Transverse colon (tissue), 4 donors: ENCODE measurements at regions not wholly inside any gene's neighbourhood (a gene's known extent, or its start where the extent isn't known, plus 50 kb on each side); places are given as distances from the start of the nearest gene placed in this dataset.

ENCODE experiments used
- POLR2A ChIP-seq: fragments of 450-650 bp; IDR thresholded peaks from one replicate; pipeline ENCODE4 v1.6.1; 2016; ENCODE audit warnings: antibody characterized with exemption, mild to moderate bottlenecking, moderate library complexity
- POLR2AphosphoS5 ChIP-seq, 3 donors: sonication (generic); formaldehyde crosslinking; IDR thresholded peaks; one replicate each; pipeline ENCODE4 v1.6.1; 2016; ENCODE audit warnings: antibody characterized with exemption in 3 of 3
- TF ChIP-seq, protein P1 (sequence below), 5 experiments: fragments of 200-600 bp in 3 of 5; fragments of 450-650 bp in 2 of 5; sonication (generic) in 3 of 5; IDR thresholded peaks; 1 replicate in 2 of 5; 2 replicates in 3 of 5; pipeline ENCODE4 v1.5.1; 2016 to 2017; ENCODE audit warnings: antibody characterized with exemption in 5 of 5, inconsistent platforms in 3 of 5, mild to moderate bottlenecking in 2 of 5, moderate library complexity in 1 of 5

DNA sequence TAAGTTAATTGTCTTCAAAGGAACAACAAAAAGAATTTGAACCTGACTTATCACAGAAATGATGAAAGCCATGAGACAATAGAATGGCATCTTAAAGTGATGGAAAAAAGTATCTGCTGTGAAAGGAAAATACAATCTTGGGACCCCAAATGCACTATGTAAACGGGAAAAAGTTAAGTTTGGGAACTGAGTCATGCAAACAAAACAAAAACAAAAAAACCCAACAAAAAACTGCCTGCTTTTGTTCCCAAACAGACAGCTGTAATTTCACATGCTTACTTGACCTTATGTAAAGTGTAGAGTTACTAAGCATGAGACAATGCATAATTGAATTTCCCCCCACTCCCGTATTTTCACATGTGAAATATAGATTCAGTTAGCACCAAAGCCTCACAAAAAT is 122.1 kb upstream of the RBMS1 start:
- TF ChIP-seq, protein P1, sequence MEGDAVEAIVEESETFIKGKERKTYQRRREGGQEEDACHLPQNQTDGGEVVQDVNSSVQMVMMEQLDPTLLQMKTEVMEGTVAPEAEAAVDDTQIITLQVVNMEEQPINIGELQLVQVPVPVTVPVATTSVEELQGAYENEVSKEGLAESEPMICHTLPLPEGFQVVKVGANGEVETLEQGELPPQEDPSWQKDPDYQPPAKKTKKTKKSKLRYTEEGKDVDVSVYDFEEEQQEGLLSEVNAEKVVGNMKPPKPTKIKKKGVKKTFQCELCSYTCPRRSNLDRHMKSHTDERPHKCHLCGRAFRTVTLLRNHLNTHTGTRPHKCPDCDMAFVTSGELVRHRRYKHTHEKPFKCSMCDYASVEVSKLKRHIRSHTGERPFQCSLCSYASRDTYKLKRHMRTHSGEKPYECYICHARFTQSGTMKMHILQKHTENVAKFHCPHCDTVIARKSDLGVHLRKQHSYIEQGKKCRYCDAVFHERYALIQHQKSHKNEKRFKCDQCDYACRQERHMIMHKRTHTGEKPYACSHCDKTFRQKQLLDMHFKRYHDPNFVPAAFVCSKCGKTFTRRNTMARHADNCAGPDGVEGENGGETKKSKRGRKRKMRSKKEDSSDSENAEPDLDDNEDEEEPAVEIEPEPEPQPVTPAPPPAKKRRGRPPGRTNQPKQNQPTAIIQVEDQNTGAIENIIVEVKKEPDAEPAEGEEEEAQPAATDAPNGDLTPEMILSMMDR (IDR thresholded peaks at IDR 0.05) = no peak
- TF ChIP-seq POLR2A (no peak), POLR2AphosphoS5 (IDR thresholded peaks at IDR 0.05) (no peak)
